AG04450 (cell line): ENCODE measurements at regions not wholly inside any gene's neighbourhood (a gene's known extent, or its start where the extent isn't known, plus 50 kb on each side); places are given as distances from the start of the nearest gene placed in this dataset.

Experiments used
- CTCF ChIA-PET: fragments of 300-600, 350-600 bp; formaldehyde crosslinking; extraction: SDS; loops from one replicate; lab custom pipeline; 2022; ENCODE audit warnings: antibody characterized with exemption, inconsistent platforms; lab: Charles Lee
- POLR2A ChIA-PET: fragments of 350-600 bp; formaldehyde crosslinking; extraction: SDS; loops from one replicate; lab custom pipeline; 2021; ENCODE audit warnings: antibody characterized with exemption, inconsistent platforms; lab: Yijun Ruan, JAX
- DNase-seq: peaks from one replicate; pipeline ENCODE4 v3.0.0-alpha.2; 2011; ENCODE audit warnings: low read depth, low spot score
- H3K27ac ChIP-seq: one replicate; pipeline ENCODE4 v1.5.1; 2012; ENCODE audit warnings: low read depth, low read length, control low read depth
- H3K27me3 ChIP-seq: one replicate; pipeline ENCODE4 v1.6.0; 2012; ENCODE audit warnings: low read length; ENCODE audit not compliant: control insufficient read depth, insufficient read depth
- H3K4me3 ChIP-seq: 2 replicates; pipeline ENCODE4 v1.5.1; 2011; ENCODE audit warnings: mild to moderate bottlenecking, low read depth, low read length, control low read depth
- H3K9me3 ChIP-seq: 2 replicates; pipeline ENCODE4 v1.5.1; 2012; ENCODE audit warnings: low read length; ENCODE audit not compliant: control insufficient read depth, insufficient read depth
- CTCF ChIP-seq: IDR thresholded peaks from 2 replicates; pipeline ENCODE4 v1.5.1; 2011; ENCODE audit warnings: low read depth, low read length, control low read depth, inconsistent platforms

- POLR2A ChIA-PET = no interaction called here
- CTCF ChIA-PET = no interaction called here
Observed at GRCh38 chr4:35972814-35973213, 271.5 kb downstream of the ARAP2 start.

GRCh38 chr4:35975617-35976355 is 268.5 kb downstream of the ARAP2 start:
- POLR2A ChIA-PET = no interaction called here
- CTCF ChIA-PET = no interaction called here
- no peak overlapping the region for H3K4me3 ChIP-seq
- DNase-seq = no peak
- TF ChIP-seq CTCF = no peak
- no peaks in the 10 kb centered on the region for H3K27me3 ChIP-seq
- H3K9me3 ChIP-seq = no peaks in the 10 kb centered on the region
- no peak overlapping the region for H3K27ac ChIP-seq

More at GRCh38 chr4:35972814-35973213, 271.5 kb downstream of the ARAP2 start:
- no peak overlapping the region for H3K27ac ChIP-seq
- DNase-seq = no peak
- no peak for TF ChIP-seq CTCF
- H3K4me3 ChIP-seq = no peak overlapping the region
- no peaks in the 10 kb centered on the region for H3K27me3 ChIP-seq
- no peaks in the 10 kb centered on the region for H3K9me3 ChIP-seq

- TF ChIP-seq CTCF = no peak
- no peaks in the 10 kb centered on the region for H3K27me3 ChIP-seq
- no peak for DNase-seq
- POLR2A ChIA-PET = no interaction called here
- H3K27ac ChIP-seq = no peak overlapping the region
- peaks cover 4% of the 10 kb centered on the region; the same call in 1 of the 2 replicates for H3K9me3 ChIP-seq
- CTCF ChIA-PET = no interaction called here
- no peak overlapping the region for H3K4me3 ChIP-seq
Observed at GRCh38 chr4:35978551-35978950, 265.8 kb downstream of the ARAP2 start.

GRCh38 chr4:35982318-35982717 is 262.0 kb downstream of the ARAP2 start:
- DNase-seq = no peak
- TF ChIP-seq CTCF = no peak
- Histone ChIP-seq H3K9me3 (peaks cover 7% of the 10 kb centered on the region; the same call in 1 of the 2 replicates), H3K4me3 (no peak overlapping the region), H3K27ac (no peak overlapping the region), H3K27me3 (no peaks in the 10 kb centered on the region)
- CTCF ChIA-PET = no interaction called here
- POLR2A ChIA-PET = no interaction called here

- ChIA-PET POLR2A (no interaction called here), CTCF (no interaction called here)
- Histone ChIP-seq H3K4me3 (no peak overlapping the region), H3K27ac (no peak overlapping the region), H3K27me3 (no peaks in the 10 kb centered on the region), H3K9me3 (peaks cover 7% of the 10 kb centered on the region)
- no peak for DNase-seq
- no peak for TF ChIP-seq CTCF
Observed at GRCh38 chr4:35986537-35986936, 257.8 kb downstream of the ARAP2 start.
